ENCODE measurements at regions not wholly inside any gene's neighbourhood (a gene's known extent, or its start where the extent isn't known, plus 50 kb on each side); places are given as distances from the start of the nearest gene placed in this dataset.

DNA sequence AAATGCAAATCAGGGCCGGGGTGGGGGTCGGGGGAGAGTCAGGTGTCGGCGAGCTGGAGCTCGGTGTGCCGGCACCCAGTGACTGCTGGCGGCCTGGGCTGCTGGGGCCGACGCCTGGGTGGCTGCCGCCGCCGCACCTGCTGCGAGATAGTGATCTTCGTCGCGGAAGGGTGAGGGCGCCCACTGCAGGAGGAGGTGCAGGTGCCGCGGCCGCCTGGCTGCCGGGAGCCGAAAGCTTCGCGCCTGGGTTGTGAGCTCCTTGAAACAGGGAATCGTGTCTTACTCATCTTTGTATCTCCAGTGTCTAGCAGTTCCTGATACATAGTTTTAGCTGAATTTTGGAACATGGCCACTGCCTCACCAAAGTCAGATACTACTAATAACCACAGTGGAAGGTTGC, 64.0 kb upstream of the CPOX start:
- TF ChIP-seq, protein P1, sequence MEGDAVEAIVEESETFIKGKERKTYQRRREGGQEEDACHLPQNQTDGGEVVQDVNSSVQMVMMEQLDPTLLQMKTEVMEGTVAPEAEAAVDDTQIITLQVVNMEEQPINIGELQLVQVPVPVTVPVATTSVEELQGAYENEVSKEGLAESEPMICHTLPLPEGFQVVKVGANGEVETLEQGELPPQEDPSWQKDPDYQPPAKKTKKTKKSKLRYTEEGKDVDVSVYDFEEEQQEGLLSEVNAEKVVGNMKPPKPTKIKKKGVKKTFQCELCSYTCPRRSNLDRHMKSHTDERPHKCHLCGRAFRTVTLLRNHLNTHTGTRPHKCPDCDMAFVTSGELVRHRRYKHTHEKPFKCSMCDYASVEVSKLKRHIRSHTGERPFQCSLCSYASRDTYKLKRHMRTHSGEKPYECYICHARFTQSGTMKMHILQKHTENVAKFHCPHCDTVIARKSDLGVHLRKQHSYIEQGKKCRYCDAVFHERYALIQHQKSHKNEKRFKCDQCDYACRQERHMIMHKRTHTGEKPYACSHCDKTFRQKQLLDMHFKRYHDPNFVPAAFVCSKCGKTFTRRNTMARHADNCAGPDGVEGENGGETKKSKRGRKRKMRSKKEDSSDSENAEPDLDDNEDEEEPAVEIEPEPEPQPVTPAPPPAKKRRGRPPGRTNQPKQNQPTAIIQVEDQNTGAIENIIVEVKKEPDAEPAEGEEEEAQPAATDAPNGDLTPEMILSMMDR (IDR thresholded peaks at IDR 0.05): peak in 1 of 3 experiments; percentile 9
- TF ChIP-seq POLR2A (IDR thresholded peaks at IDR 0.05; ENCODE audit: low read depth) (no peak), EP300 (IDR thresholded peaks at IDR 0.05) (no peak)

All from esophagus muscularis mucosa (tissue), 4 donors.